Stimulated activated CD8-positive, alpha-beta memory T cell treated with anti-CD3 and anti-CD28 coated beads, Interleukin-4, amount 100 ng/mL, for 48 hours (primary cell): ENCODE measurements at regions not wholly inside any gene's neighbourhood (a gene's known extent, or its start where the extent isn't known, plus 50 kb on each side); places are given as distances from the start of the nearest gene placed in this dataset.

Source experiments
- DNase-seq: peaks from one replicate; pipeline ENCODE4 v3.0.0-alpha.2; 2020

DNA sequence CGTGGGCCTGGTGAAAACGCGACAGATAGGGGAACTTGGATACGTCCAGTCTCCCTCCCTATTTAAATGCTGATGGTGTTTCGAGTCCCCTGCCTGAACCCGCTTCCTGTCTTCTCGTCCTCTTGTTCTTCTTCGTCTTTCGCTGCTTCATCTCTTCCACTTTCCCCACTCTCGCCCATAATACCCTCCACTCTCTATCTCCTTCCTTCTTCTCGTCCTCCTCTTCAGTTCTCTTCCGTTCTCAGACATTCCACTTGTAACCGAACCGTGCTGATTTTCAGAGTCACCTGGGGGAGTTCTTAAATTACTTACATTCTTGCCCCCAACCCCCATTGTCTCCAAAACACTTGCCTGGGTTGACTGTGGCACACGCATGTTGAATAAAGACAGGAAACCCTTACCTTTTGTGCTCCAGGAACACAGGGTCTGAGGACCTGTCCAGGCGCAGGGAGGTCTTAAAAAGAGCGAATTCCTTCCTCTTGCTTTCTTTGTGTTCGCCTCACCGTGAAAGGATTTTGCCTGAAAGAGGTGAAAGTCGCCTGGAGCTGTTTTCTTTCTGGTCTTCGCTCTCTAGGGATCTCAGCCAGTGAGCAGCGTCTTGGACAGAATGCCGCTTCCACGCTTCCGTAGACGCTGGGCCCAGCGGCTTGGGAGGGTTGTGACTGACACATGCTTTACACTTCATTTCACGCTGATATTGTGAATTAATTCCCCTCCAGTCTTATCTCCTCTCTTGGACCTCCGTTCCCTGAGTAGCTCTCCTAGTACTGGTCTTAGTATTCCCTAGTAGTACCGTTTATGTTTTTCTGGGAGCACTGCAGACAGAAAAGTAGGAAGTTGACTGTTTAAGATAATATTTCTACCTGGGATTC is 184.0 kb downstream of the GPX5 start:
- DNase-seq, result no peak

DNA sequence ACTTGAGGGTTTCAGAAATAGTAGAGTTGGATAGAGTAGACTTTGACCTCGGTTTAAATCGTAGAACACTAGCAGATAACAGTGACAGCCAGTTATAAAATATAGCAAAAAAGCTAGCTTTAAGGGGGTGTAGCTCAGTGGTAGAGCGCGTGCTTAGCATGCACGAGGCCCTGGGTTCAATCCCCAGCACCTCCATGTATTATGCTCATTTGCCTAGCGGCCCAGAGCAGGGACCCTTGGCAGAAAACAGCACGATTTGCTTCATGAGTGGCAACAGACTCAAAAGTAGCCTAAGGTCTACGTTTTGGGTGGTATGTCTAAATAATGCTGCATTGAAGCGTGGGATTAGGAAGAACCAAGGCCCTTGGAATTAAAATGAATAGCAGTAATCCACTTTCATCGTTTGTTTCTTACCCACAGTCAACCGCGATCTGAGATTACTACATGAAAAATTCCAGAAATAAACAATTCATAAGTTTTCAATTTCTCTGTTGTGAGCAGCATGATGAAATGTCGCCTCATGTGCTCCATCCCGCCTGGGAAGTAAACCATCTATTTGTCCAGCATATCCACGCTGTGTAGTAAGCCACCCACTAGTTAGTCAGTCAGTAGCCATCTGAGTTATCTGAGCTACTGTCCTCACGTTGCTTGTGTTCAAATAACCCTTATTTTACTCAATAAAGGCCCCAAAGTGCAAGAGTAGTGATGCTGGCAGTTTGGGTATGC is 184.9 kb downstream of the GPX5 start:
- peak; percentile 60 for DNase-seq

DNA sequence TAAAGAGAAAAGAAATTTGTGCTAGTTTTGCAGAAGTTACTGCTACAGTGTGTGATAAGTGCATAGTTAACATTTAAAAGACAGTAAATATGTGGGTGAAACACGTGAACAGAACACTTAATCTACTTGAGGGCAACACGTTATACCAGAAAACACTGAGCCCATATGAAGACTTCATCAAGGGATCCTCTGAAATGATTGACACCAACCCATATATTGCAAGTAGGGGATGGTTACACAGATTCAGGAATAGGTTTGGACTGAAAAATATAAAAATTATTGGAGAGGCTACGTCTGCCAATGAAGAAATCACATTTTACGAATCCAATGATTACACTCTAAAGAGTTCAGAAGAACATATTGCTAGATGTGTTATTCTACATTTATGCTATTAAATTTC is 185.6 kb downstream of the GPX5 start:
- DNase-seq, result no peak

DNA sequence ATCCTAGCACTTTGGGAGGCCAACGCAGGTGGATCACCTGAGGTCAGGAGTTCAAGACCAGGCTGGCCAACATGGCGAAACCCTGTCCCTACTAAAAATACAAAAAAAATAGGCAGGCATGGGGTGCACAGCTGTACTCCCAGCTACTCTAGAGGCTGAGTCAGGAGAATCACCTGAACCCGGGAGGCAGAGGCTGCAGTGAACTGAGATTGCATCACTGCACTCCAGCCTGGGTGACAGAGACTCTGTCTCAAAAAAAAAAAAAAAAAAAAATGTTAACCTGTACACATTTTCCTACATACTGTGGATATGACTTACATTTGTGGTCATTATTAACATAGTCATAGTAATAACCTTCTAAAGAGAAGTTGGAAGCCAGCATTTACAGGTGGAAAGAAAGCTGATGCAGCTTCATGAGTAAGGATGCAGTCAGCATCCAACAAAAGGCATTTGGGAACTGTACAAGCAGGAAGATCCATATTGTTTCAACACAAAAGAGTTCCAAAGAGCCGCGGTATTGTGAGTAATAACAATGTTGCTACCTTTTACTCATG is 186.2 kb downstream of the GPX5 start:
- no peak for DNase-seq

DNA sequence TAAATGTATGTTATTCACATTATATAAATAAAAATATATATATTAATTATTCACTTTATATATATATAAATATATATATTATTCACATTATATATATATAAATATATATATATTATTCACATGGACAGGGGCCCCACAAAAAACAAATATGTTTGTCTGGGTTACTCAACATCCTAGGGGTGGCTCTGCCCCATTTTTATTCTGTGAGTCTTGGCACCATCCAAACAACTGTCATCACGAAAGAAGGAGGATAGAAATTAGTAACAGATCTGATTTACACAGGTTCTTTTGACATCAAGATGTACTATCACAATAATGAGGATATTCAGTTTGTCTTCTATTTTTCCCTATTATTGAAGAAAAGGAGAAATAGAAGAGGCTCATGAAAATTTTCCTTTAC is 187.3 kb downstream of the GPX5 start:
- DNase-seq, result no peak

DNA sequence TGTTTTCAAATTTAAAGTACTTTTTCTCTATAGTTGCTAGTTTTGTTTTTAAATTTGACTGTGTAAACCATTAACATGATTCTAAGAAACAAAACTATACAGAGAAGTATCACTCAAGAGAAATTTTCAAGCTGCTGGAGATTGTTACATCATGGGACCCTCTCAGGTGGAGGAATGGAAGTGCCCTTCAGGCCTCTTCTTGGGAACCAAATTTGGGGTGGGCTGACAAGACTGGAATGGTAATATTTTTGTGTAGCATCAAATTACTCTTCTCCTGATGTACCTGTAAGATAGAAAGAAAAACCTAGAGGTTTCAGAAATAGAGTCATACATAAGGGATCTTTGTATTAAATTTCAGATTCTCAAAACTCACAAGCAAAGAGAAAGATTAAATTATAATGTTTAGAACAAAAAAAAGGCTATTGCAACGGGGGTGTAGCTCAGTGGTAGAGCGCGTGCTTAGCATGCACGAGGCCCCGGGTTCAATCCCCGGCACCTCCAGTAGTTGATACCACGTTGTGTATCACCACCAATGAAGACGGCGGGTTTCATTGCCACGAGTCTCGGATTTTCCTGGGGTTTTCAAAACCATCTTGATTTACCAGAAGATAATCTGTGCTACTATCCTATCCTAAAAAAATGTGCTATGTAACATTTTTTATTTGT is 193.7 kb downstream of the GPX5 start:
- peak; percentile 73 for DNase-seq

DNA sequence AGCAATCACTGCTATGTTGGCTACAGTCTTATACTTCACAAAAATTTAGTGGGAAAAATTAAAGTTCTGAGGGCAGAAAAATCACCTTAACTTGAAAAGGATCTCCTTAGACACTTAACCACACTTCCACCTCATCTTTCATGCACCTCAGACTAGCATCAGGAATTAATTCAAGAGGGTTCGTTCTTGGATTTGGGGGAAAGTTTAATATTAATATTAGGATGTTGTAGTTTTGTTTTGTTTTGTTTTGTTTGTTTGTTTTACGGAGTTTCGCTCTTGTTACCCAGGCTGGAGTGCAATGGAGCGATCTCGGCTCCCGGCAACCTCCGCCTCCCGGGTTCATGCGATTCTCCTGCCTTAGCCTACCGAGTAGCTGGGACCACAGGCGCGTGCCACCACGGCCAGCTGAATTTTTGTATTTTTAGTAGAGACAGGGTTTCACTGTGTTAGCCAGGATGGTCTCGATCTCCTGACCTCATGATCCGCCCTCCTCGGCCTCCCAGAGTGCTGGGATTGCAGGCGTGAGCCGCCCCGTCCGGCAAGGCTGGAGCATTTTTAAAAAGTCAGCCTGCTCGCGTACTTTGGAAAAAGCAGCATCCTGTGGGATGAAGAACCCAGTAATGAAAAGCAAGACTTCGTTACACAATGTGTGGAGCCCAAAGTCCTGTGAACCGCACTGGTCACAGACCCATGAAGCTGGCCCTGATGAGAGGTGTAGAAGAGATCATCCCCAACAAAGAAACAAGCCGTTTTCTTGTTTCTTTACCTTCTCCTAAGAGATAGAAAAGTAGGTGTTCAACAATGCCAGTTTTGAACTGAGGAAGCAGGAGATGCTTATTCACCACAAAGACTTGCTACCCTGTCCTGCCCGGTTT is 194.9 kb downstream of the GPX5 start:
- DNase-seq, result no peak

DNA sequence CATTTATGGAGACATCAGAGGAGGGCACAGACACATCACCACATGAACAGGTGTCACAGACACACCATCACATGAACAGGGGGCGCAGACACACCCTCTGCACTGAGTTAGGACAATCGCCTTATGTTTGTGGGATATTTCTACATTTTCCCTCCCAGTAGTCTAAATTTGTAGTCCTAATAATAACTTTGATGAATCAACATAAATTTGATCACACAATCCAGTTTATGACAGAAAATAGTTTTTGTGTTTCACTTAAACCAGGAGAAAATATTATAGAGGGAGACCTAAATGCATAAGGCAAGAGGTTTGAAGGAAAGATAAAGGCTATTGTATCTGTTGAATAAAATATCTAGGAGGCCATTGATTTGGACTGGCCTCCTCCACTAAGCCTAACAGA is 195.7 kb downstream of the GPX5 start:
- no peak for DNase-seq

DNA sequence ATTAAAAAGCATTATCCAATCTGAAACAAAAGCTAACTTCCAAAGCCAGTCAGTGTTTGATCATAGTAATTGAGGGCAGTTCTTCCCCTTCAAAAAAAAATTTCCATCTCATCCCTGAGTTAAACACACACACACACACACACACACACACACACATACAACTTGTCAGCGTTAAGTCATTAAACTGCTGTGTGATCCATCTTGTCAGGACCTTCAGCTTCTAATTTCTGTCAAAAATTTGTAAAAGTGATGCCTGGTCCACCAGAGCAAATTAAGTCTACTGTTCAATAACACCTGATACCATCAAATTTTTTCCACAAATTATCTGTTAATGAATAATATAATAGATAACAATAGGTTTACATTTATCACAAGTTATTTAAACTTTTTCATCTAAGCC is 198.7 kb downstream of the GPX5 start:
- DNase-seq, result no peak

DNA sequence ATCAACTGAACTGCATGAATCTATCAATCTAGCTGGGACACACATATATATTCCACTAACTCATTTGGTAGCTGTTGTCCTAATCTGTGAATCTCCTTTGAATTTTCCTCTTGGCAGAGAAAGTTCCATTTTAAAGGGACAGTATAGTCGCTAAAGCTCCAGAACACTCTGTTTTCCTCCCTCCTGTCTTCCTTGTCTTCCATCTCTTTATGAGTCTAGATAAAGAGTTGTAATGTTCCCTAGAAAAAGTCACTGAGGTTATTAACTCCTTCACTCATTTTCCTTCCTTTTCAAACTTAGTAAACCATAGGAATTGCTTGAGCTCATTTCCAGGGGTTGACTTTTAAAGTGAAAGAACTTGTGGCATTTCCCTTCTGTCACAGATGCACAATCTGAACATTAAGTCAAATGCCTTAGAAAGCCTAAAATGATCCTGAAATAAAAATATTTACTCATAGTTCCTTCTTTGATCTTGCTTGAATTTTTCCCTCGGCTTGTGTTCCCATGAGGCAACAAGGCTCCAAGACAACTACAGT is 198.4 kb downstream of the TRIM27 start:
- no peak for DNase-seq

DNA sequence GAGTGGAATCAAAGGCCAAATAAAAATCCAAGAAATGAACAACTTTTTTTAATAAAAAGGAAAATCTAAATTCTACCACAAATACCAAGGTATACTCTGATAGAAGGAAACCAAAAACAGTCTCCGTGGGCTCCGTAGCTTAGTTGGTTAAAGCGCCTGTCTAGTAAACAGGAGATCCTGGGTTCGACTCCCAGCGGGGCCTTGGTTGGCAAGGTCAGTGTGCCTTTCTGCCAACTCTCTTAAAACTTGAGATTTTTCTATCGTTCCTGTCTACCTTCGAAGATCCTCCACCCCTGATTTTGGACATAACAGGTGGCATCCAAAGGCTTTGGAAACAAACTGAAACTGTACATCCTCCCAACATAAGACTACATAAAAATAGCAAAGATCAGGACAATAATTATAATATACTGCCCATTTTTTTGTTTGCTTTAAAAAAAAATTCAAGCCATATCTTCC is 197.9 kb downstream of the TRIM27 start:
- DNase-seq, result no peak

DNA sequence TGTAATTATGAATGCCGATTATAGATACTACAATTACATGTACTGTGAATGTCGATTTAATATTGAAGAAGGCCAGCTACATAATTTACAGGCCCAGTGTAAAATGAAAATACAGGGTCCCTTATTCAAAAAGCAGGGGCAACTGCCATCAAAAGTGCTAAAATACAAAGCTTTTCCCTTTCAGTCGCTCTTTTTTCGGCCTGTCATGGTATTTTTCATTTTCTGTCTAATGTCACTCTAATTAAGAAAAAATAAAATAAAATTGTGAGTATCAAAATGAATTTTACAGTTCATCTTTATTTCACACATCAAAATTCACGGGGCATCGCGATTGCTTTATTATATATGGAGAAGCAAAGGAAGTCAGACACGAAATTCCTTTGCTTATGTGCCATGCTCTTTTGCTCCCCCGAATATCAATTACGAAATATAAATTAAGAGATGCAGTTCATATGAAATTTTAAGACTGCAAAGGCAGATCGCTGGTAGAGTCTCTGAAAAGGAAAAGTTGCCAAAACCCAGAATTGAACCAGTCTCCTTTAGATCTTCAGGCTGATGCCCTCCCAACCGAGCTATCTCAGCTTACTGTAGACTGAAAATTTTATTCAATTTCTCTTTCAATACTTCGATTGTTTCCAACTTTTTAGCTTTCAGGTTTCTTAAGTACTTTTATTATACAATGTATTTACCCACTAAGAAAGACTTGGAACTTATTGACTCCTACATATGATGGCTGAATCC is 197.0 kb downstream of the TRIM27 start:
- DNase-seq, result no peak

DNA sequence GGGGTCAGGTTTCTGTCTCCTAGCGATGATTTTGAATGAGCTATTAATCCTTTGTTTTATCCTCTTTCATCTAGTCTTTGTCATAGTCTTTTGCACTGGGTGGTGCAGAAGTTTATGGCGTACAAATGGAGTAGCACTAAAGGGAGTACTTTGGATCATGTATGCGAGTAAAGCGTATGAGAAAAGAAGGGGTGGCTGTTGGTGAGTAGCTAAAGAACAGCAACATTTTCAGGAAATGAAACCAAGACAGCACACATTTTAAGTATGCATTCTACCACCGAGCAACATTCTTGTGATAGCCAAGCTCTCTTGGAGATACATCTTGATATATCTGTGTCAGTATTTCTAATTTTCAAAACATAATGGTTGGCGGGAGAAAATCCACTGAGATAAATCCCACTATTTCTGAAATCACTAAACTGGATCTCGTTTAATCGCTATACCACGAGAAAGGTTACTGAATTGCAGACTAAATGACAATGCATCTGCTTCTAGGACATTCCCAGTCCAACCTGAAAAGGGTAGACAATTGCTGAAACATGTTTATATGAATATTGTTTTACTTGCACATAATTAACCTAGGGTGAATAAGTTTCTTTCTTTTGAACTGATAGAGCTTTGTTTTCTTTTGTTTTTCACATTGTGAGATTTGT is 196.1 kb downstream of the TRIM27 start:
- DNase-seq, result no peak

DNA sequence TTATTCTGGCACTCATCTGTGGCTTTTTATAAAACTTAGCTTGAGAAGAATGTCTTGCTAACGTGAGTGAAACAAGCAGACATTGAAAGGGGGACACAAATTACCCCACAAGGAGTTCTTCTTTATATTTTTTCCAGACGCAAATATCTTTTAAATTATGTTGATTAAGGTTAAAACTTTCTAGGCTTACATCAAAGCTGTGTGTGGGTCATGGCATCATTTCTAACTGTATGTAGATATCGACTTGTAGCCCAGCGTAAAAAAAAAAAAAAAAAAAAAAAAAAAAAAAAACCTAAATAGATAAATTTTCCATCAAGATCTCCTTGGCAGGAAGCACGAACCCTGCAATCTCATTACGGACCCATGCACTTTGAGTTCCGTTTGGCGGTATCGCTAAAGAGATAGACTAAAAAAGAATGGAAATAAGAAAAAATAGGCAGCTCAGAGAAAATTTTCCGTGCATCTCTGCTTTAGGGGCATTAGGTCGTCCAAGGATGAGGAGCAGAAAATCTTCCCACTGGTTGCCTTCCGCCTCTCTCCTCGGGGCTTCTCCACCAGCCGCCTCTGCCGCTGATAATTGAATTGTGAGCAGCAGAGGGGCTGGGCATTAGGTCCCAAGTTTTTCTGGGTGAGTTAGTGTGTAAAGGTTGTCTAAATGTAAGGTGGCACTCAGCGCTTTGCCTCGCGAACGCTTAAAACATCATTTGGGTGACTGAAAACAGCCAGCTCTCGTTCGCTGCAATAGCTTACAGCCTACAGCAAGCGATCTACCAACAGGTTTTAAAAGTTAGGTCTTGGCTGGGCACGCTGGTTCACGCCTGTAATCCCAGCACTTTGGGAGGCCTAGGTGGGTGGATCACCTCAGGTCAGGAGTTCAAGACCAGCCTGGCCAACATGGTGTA is 194.0 kb downstream of the TRIM27 start:
- no peak for DNase-seq

DNA sequence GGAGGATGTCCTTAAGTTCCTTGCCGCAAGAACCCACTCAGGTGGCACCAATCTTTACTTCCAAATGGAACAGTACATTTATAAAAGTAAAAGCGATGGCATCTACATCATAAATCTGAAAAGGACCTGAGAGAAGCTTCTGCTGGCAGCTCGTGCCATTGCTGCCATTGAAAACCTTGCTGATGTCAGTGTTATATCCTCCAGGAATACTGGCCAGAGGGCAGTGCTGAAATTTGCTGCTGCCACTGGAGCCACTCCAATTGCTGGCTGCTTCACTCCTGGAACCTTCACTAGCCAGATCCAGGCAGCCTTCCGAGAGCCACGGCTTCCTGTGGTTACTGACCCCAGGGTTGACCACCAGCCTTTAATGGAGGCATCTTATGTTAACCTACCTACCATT is 191.7 kb downstream of the TRIM27 start:
- no peak for DNase-seq

DNA sequence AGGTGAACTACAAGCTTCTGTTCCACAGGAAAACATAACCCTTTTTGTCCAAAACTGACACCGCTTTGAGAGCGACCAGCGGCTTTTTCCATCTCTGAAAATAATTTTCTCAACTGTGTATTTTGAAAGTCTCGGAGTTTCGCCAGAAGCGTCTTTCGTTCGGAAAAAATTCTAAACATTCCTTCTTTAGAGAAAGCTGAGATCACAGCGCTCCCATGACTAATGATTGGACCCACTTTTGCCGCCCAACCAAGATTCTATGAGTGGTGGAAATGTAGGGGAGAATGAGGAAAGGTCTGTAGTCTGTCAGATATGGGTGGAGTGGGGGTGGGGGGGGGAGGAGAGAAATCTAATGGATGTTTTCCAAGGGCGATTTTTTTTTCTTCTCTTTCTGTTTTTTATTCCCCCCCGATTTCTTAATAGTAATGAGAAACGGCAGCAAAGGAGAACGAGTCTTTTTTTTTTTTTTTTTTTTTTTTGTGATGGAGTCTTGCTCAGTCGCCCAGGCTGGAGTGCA is 189.3 kb downstream of the TRIM27 start:
- DNase-seq, result no peak

DNA sequence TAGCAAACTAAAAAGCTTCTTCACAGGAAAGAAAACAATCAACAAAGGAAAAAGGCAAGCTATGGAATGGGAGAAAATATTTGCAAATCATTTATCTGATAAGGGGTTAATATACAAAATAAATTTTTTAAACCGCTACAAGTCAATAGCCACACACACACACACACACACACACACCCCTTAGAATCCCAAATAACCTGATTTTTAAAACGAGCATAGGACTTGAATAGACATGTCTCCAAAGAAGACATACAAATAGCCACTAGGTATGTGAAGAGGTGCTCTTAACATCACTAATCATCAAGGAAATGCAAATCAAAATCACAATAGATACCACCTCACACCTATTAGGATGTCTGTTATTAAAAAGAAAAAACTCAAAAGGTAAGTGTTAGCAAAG is 187.7 kb downstream of the TRIM27 start:
- DNase-seq, result no peak

DNA sequence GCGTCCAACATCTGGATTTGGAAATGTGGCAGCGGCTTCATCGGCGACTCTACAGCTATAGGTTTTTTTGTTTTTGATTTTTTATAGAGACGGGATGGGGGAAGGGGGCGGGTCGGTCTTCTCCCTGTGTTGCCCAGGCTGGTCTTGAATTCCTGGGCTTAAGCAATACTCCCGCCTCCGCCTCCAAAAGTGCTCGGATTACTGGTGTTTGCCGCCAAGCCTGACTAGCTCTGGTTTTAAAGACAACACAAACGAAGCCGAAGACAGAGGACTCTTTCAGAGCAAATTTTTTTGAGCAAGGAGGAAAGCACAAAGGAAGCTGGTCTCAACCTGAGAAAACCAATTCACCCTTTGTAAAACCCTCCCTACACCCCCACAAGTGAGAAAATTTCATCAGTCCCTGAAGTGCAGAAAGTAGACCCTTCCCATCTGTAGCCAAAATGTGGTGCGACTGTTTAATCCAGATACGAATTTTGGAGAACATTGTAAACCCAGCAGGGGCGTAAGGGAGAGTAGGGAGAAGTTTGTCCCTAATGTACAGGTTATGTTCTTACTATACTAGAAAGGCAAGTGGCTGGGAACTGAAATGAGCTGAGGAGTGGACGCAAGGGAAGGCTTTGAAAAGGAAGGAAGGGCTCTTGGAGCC is 185.9 kb downstream of the TRIM27 start:
- DNase-seq, result no peak

DNA sequence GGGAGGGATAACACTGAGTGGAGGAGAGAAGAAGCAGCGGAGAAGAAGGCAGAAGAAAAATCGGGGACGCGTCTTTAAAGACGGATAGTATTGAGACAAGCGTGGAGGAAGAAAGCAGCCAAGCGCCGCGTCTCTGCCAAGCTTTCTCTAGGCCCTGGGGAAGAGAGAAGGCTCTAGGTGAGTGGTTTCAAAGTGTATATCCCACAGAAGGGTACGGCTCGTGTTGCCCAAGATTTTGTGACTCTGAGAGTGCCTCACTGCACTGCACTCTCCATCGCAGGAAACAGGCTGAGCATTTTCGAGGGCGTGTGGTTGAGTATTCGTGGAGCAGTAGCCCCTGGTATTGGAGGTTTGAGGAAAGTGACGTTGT is 185.4 kb downstream of the TRIM27 start:
- DNase-seq, result no peak
